ENCODE measurements at regions not wholly inside any gene's neighbourhood (a gene's known extent, or its start where the extent isn't known, plus 50 kb on each side); places are given as distances from the start of the nearest gene placed in this dataset.

DNA sequence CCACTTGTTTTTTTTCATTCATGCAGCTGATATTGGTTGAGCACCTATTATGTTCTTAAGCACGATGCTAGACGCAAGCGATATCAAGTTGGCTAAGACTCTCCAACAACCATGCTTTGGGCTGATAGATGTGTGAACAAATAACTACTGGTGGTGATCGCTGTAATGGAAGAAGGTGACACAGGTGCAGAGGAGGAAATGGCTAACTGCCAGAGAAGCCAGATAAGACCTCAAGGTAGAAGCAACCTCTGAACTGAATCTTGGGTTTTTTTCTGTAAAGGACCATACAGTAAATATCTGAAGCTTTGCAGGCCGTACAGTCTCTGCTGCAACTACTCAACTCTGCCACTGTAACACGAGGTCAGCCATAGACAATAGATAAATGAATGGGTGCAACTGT, 97.9 kb downstream of the C17orf67 start:
- TF ChIP-seq CTCF (IDR thresholded peaks at IDR 0.05): no peak
- TF ChIP-seq SIN3A (IDR thresholded peaks at IDR 0.05; ENCODE audit: borderline replicate concordance, insufficient read depth, low read depth, low read length): no peak
- TF ChIP-seq POLR2AphosphoS5 (IDR thresholded peaks at IDR 0.05; ENCODE audit: low read depth, low read length): no peak
- TF ChIP-seq TCF7L2 (IDR thresholded peaks at IDR 0.05; ENCODE audit: low read depth, low read length): no peak
- TF ChIP-seq, protein P1, sequence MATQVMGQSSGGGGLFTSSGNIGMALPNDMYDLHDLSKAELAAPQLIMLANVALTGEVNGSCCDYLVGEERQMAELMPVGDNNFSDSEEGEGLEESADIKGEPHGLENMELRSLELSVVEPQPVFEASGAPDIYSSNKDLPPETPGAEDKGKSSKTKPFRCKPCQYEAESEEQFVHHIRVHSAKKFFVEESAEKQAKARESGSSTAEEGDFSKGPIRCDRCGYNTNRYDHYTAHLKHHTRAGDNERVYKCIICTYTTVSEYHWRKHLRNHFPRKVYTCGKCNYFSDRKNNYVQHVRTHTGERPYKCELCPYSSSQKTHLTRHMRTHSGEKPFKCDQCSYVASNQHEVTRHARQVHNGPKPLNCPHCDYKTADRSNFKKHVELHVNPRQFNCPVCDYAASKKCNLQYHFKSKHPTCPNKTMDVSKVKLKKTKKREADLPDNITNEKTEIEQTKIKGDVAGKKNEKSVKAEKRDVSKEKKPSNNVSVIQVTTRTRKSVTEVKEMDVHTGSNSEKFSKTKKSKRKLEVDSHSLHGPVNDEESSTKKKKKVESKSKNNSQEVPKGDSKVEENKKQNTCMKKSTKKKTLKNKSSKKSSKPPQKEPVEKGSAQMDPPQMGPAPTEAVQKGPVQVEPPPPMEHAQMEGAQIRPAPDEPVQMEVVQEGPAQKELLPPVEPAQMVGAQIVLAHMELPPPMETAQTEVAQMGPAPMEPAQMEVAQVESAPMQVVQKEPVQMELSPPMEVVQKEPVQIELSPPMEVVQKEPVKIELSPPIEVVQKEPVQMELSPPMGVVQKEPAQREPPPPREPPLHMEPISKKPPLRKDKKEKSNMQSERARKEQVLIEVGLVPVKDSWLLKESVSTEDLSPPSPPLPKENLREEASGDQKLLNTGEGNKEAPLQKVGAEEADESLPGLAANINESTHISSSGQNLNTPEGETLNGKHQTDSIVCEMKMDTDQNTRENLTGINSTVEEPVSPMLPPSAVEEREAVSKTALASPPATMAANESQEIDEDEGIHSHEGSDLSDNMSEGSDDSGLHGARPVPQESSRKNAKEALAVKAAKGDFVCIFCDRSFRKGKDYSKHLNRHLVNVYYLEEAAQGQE (IDR thresholded peaks at IDR 0.05; ENCODE audit: insufficient read depth in 1 of 2, low read depth in 2 of 2, low read length in 1 of 2): no peak

Data from Panc1 (cell line).